Right ventricle myocardium superior (tissue), 1 donor: ENCODE measurements at regions not wholly inside any gene's neighbourhood (a gene's known extent, or its start where the extent isn't known, plus 50 kb on each side); places are given as distances from the start of the nearest gene placed in this dataset.
"Not testable (repeated sequence)": the region's sequence is repeated elsewhere in the genome, so short reads cannot be mapped to it uniquely, and the experiment has no call there.

Source experiments
- ATAC-seq: fragments of 200-7000 bp; cut with Tn5 transposase; one replicate; pipeline ENCODE4 v1.9.1; 2020; ENCODE audit warnings: mild to moderate bottlenecking; ENCODE audit not compliant: poor library complexity
- DNase-seq: peaks from one replicate; pipeline ENCODE4 v3.0.0-alpha.2; 2020
- intact Hi-C: fragments of 100-400 bp; cut with DNase I; formaldehyde crosslinking; loops from one replicate; pipeline ENCODE4 v1.11.2; 2022
- donor health status: DM: no; HTN: yes; CAD: no; lungs with severe emphysema.

DNA sequence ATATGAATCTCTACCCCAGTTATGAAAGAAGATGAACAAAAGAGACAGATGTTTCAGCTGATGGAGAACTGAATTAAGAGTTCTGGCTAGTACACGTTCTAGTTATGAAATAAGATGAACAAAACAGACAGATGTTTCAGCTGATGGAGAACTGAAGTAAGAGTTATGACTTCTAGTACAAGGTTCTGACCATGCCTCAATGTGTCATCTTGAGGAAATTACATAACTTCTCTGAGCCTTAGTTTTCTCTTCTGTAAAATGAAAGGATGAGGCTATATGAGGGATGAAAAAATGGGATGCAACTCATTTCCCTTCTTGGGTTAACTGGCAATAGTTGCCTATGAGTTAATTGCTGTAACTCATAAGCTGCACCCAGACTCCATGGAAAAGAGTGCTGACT lies 92.9 kb upstream of the WDR75 start:
- intact Hi-C loops = no loop called here
- peak; percentile 50 for ATAC-seq
- DNase-seq = no peak

DNA sequence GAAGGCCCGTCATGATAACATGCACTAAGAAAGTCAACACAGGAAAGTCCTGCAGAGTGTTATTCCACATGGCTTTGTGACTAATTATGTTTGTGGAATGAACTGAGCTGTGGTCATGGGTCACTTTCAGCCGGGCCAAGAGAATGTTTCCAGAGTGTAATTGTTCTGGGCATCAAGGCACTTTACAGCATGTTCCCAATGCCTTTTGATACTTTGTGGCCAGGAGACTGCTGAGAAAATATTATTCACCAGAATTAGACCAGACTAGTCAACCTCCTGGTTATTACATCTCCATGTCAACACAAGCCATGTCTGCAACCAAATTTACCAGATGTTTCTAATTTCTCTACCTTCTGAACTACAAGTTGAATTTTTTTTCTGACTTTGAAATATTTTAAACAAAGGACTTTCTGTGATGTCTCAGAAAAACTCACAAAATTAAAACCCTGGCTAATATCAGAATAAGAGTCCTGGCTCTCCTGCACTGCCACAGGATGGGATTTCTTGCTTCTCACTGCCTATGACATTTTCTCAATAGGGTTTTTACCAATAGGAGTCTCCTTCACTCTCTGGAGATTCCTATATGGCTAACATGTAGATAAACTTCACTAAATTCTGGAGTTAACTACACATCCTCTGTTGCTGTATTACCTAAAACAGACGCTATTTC lies 90.6 kb upstream of the WDR75 start:
- intact Hi-C loops = no loop called here
- ATAC-seq = peak; percentile 86
- DNase-seq = no peak

DNA sequence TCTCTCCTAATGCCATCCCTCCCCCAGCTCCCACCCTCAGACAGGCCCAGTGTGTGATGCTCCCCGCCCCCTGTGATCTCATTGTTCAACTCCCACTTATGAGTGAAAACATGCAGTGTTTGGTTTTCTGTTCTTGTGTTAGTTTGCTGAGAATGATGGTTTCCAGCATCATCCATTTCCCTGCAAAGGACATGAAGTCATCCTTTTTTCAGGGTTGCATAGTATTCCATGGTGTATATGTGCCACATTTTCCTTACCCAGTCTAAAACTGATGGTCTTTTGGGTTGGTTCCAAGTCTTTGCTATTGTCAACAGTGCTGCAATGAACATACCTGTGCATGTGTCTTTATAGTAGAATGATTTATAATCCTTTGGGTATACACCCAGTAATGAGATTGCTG lies 89.3 kb upstream of the WDR75 start:
- DNase-seq, ATAC-seq, intact Hi-C loops: not testable (repeated sequence)

DNA sequence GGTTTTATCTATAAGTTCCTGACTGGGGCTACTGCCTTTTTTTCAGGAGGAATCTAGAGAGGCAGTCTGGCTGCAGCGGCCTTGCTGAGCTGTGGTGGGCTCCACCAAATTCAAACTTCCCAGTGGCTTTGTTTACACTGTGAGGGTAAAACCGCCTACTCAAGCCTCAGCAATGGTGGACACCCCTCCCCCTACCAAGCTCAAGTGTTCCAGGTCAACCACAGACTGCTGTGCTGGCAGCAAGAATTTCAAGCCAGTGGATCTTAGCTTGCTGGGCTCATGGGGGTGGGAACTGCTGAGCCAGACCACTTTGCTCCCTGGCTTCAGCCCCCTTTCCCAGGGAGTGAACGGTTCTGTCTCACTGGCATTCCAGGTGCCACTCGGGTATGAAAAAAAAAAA lies 83.9 kb upstream of the WDR75 start:
- ATAC-seq, intact Hi-C loops, DNase-seq: not testable (repeated sequence)

DNA sequence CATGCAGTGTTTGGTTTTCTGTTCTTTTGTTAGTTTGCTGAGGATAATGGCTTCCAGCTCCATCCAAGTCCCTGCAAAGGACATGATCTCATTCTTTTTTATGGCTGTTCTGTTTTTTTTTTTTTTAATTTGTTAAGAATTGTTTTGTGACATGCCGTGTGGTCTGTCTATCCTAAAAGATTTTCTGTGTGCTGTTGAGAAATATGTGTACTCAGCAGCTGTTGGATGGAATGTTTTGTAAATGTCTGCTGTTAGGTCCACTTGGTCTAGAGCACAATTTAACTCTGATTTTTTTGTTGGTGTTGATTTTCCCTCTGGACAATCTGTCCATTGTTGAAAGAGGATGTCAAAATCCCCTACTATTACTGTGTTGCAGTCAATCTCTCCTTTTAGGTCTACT lies 80.4 kb upstream of the WDR75 start:
- no peak for ATAC-seq
- intact Hi-C loops = no loop called here
- no peak for DNase-seq

DNA sequence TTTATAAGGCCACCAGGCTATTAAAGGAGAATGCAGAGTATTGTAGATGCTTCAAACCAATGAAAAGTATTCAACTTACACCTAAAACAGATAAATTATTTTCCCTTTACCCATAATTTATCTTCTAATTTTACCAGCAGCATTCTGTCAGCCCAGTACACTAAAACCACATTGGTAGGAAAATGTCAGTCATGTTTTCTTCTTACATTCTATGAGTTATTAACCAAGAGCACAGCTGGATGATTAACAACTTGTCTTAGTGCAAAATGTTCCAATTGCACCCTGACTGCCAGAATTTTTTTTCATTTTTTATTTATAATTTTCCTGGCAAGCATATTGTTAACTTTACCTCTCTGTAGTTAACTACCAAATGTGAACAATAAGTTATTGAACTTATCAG lies 79.0 kb upstream of the WDR75 start:
- intact Hi-C loops = no loop called here
- ATAC-seq (no peak), DNase-seq (no peak)

DNA sequence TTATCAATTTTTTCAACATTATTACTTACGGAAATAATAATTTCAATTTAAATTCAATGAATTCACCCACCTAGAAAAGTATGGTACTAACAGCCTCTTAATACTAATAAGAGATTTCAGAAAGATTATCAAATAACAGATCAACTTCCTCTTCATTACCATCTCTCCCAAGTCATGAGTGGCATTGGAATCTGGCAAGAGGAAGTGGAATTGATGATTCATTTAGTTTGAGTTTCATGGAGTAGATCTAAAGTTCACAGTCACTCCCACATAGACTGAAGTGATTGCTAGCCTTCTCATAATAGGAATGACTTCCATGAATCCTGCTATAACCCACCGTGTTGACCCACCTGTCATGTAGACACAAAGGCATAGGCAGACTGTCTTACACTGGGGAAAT lies 77.7 kb upstream of the WDR75 start:
- intact Hi-C loops = no loop called here
- DNase-seq (no peak), ATAC-seq (no peak)

DNA sequence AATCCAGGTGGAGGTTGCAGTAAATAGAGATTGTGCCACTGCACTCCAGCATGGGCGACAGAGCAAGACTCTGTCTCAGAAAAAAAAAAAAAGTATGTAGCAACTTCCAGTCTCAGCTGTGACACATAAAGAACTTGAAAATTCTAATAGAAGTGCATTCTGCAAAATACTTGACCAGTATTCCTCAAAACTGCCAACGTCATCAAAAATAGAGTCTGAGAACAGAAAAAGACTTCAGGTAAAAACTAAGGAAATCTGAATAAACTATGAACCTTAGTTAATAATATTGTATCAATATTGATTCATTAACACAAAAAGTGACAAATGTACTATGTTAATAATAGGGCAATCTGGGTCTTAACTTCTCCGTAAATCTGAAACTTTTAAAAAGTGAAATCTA lies 76.7 kb upstream of the WDR75 start:
- ATAC-seq = no peak
- intact Hi-C loops = no loop called here
- no peak for DNase-seq

DNA sequence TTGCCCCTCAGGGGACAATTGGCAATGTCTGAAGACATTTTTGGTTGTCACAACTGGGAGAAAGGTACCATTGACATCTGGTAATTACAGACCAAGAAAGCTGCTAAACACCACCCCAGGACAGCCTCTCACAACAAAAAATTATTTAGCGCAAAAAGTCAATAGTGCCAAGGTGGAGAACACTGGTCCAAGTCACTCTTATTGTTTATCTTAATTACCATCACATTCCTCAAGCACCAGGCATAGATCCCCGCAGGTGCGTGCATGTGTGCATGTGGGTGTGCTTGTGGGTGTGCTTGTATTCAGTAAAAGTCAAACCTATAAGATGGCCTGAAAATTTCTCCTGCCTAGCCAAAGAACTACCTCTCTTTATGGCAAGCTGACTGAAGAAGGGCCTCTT lies 74.9 kb upstream of the WDR75 start:
- no peak for ATAC-seq
- DNase-seq = no peak
- intact Hi-C loops = no loop called here

DNA sequence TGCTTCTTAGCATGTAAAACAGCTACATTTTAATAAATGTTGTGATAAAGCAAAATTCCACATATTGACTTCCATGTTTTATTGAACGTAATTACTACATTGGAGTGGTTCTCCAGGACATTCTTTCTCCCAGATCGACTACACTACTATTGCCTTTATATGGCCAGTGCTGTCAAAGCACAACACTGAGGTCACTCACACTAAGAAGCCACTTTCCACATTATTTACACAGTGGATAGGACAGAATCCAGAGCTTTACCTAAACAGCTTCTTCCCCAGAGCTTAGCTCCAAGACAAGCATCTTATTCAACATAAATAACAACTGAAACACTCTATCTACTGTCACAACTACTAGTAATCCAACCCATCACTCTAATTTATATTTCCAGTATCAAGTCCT lies 73.9 kb upstream of the WDR75 start:
- intact Hi-C loops = no loop called here
- ATAC-seq (no peak), DNase-seq (no peak)

DNA sequence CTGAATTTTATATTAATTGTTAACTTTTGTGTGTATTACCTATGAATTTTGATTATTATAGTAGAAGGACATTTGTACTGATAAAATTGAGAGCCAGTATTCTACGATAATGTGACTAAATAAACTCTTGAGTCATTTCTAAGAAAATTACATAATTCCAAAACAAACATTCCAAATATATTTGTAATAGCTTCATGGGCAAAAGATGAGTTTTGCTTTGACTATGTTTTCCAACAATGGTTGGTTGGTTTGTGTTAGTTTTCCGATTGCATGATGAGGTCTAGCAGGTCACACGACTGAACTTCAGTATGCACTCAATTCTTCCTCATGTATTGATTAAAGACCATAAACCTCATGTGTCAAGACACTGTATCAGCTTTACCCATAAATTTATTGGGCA lies 71.7 kb upstream of the WDR75 start:
- intact Hi-C loops = no loop called here
- ATAC-seq = no peak
- no peak for DNase-seq

DNA sequence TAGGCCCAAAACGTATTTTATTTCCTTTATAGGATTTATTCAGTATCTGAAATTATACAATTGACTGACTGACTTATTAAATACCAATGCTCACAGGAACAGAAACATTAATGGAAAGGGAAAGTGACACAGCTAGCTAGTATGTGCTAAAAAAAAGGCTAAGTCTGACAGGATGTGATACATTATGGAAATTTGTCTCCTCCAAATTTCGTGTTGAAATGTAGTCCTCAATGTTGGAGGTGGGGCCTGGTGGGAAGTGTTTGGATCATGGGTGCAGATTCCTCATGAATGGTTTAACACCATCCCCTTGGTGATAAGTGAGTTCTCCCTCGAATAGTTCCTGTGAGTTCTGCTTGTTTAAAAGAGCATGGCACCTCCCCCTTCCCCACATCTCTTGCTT lies 70.6 kb upstream of the WDR75 start:
- DNase-seq (no peak), ATAC-seq (no peak)
- intact Hi-C loops = no loop called here

DNA sequence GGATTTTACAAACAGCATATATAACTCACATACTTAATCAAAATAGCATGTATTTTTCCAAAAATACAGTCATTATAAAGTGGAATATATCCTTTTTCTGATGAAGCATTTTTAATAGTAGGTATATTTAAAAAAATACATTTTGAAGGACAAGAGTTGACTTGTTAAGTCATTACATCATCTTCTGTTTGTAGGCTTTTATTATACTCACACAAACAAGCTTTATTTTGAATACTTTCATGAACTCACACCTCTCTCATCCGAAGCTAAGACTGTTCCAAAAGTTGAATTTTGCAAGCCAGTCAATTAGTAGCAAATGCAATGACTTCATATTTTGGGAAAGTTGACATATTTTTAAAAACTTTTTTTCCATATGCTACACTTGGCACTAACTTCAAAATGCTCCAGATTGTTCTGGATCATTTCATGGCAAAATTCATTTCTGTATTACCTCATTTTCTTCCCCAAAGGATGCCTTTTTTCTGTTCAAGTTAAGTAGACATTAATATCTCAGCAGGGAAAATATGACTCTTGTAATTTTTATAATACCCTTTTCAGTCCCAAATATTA lies 68.5 kb upstream of the WDR75 start:
- ATAC-seq (no peak), DNase-seq (no peak)
- intact Hi-C loops = no loop called here

DNA sequence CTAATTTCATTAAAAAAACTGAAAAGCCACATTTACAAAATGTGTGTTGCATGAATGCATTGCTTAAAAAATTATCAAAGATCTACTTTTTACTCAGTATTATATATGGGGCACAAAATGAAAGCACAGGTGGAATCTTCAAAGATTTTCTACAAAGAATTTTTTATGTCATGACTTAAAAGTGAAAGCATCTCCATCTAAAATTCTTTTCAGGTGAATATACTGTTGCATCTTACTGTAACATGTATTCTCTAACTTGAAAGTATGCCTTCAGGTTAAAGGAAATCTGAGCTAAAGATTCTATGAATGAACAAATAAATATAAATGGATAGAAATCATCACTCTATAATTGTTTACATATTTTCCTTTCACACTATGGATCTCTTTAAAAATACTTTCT lies 66.8 kb upstream of the WDR75 start:
- intact Hi-C loops = no loop called here
- ATAC-seq (no peak), DNase-seq (no peak)

DNA sequence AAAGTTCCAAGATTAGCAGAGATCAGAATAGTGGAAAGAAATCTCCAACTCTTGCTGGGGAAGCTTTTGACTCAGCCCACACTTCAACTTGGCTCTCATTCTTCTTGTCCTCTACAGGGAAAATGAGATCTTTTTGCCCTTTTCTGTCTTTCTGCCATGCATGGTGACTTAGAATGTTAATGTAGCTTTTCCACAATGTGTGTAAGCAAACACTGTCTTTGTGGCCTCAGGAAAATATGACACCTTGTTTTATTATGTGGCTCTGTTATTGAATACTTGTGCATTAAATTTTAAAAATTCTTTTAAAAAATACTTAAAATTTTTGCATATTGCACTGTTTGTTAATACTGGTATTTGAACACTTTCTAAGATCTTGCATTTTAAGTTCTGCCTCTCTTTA lies 65.4 kb upstream of the WDR75 start:
- no peak for ATAC-seq
- no peak for DNase-seq
- intact Hi-C loops = no loop called here

DNA sequence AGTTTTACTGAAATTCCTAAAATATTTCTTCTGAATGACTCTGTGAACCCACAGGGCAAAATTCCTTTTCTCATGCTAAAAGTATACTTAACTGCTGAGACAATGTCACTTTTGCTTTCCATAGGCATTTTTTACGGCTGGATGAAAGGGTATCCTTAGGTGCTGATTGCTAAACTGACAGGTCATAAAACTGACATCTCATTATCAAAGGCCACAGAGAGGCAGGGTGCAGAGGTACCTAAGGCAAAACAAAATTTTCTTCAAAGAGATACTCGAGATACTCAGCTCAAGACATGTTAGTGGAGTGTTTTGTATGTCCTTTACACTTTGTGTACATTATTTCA lies 62.0 kb upstream of the WDR75 start:
- intact Hi-C loops = no loop called here
- ATAC-seq = no peak
- DNase-seq = no peak

DNA sequence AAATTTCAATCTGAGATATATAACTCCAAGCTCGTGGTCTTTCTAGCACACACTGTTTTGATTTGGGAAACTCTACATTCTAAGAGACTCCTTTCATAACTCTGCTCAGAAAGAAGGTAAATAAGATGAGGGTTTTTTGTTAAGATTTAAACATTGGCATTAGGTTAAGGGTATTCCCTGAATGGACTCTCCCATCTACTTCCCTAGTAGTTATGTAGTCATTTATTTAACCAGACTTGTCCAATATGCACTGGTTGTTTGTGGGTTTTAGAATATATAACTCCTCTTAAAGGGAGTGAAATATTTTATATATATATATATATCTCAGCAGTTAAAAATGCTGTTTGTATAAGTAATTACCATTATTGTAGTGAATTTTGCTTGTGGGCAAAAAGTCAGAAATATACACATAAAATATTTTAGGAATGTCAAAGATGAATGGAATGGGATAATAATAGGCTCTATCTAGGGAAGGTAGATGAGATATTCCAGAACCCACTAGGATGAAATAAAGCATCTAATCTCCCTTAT lies 61.5 kb upstream of the WDR75 start:
- intact Hi-C loops = no loop called here

DNA sequence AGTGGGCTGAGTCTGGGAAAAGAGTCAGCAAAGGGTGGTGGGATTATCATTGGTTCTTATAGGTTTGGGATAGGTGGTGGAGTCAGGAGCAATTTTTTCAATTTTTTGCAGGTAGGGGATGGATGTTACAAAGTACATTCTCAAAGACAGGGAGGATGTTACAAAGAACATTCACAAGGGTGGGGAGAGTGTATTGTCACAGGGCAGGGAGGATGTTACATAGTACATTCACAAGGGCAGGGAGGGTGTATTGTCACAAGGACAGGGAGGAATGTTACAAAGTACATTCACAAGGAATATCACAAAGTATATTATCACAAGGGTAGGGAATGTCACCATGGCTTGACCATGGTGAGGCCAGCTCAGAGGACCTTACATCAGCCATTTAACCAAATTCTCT lies 58.6 kb upstream of the WDR75 start:
- ATAC-seq = no peak
- intact Hi-C loops = no loop called here
- DNase-seq = no peak

More for the DNA sequence above, 61.5 kb upstream of the WDR75 start:
- DNase-seq (no peak), ATAC-seq (no peak)

DNA sequence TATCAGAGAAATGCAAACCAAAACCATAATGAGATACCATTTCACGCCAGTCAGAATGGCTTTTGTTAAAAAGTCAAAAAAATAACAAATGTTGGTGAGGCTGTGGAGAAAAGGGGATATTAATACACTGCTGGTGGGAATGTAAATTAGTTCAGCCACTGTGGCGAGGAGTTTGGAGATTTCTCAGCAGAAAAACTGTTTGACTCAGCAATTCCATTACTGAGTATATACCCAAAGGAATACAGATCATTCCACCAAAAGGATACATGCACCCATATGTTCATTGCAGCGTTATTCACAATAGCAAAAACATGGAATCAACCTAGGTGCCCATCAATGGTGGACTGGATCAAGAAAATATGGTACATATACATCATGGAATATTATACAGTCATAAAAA lies 54.5 kb upstream of the WDR75 start:
- ATAC-seq (no peak), DNase-seq (no peak)
- intact Hi-C loops = no loop called here

DNA sequence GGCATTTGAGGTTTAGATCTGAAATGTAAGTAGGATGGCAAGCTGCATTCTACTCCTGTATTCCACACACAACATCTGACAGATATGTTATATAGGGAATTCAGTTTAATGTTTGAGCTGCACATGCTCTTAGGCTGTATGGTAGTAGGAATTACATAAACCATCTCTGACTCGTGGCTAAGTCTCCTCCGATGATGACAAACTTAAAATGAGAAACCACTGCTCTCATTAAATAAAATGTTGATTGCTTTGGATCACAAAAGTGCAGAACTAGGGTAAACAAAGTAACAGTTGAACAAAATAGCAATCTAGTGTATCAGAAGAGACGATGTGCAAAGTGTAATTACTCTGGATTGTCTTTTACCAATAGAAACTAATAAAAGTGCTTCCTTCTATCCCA lies 50.1 kb upstream of the WDR75 start:
- DNase-seq (no peak), ATAC-seq (no peak)
- intact Hi-C loops = no loop called here
